ENCODE measurements at regions not wholly inside any gene's neighbourhood (a gene's known extent, or its start where the extent isn't known, plus 50 kb on each side); places are given as distances from the start of the nearest gene placed in this dataset.

DNA sequence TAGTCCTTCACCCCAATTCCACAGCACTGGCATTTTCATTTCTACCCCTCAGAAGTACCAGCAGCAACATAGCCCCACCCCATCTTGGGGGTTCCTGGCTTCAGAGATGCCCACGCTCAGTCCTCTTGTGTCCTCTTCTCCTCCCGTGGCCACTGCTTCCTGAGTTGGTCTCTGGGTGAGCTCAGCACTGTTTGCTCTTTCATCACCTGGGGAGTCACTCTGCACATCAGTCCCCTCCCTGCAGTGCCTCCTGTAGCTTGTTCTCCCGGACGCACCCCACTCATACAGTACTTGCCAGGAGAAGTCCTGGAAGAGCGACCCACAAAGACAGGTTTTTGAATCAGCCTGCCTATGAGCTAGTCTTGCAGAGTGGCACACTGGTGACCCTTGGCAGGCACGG, 63.8 kb downstream of the GSC start:
- TF ChIP-seq POLR2A (IDR thresholded peaks at IDR 0.05), result no peak
- TF ChIP-seq, protein P1, sequence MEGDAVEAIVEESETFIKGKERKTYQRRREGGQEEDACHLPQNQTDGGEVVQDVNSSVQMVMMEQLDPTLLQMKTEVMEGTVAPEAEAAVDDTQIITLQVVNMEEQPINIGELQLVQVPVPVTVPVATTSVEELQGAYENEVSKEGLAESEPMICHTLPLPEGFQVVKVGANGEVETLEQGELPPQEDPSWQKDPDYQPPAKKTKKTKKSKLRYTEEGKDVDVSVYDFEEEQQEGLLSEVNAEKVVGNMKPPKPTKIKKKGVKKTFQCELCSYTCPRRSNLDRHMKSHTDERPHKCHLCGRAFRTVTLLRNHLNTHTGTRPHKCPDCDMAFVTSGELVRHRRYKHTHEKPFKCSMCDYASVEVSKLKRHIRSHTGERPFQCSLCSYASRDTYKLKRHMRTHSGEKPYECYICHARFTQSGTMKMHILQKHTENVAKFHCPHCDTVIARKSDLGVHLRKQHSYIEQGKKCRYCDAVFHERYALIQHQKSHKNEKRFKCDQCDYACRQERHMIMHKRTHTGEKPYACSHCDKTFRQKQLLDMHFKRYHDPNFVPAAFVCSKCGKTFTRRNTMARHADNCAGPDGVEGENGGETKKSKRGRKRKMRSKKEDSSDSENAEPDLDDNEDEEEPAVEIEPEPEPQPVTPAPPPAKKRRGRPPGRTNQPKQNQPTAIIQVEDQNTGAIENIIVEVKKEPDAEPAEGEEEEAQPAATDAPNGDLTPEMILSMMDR (IDR thresholded peaks at IDR 0.05), result no peak
- H3K27ac ChIP-seq, result no peak overlapping the region
- no peaks in the 10 kb centered on the region for H3K4me1 ChIP-seq
- H3K36me3 ChIP-seq, result no peaks in the 10 kb centered on the region
- intact Hi-C loops (cut with DNase I; ENCODE audit: low total_unique reads), result no loop called here
- H3K9me3 ChIP-seq, result no peaks in the 10 kb centered on the region
- no peak for DNase-seq
- no peaks in the 10 kb centered on the region for H3K27me3 ChIP-seq
- no peak overlapping the region for H3K4me3 ChIP-seq

DNA sequence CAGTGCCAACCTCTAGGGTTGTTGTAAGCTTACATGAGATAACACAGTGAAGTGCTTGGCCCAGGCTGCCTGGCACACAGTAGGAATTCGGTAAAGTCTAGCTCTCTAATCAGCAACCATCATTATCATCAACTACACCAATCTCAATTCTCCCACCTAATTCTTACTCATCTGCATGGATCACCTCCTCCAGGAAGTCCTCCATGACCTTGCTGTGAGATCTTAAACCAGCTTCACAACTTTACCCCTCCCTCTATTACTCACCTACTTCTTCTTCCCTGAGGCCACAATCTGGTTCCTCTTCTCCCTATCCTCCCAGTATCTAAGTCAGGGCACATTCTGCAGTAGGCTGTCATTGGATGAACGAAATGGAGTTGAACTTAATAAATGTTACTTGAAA, 67.3 kb downstream of the GSC start:
- Histone ChIP-seq H3K4me1 (no peaks in the 10 kb centered on the region), H3K36me3 (no peaks in the 10 kb centered on the region), H3K9me3 (no peaks in the 10 kb centered on the region), H3K27me3 (no peaks in the 10 kb centered on the region), H3K27ac (no peak overlapping the region), H3K4me3 (no peak overlapping the region)
- no peak for TF ChIP-seq POLR2A (IDR thresholded peaks at IDR 0.05)
- TF ChIP-seq, protein P1 (IDR thresholded peaks at IDR 0.05), result no peak
- DNase-seq, result no peak
- intact Hi-C loops (cut with DNase I; ENCODE audit: low total_unique reads), result no loop called here

DNA sequence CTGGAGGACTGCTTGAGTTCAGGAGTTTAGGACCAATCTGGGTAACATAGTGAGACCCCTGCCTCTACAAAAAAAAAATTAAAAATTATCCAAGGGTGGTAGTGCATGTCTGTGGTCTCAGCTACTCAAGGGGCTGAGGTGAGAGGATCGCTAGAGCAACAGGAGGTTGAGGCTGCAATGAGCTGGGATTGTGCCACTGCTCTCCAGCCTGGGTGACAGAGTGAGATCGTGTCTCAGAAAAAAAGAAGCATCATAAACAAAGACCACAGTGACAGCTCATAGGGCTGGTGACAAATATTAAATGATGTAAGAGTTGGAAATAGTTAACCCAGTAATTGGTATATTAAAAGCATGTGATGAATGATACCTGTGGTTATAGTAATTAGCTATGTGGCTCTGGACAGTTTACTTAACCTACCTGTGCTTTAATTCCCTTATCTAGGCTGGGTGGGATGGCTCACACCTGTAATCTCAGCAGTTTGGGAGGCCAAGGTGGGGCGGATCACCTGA, 68.0 kb downstream of the GSC start:
- no peak for TF ChIP-seq POLR2A (IDR thresholded peaks at IDR 0.05)
- TF ChIP-seq, protein P1 (IDR thresholded peaks at IDR 0.05), result no peak
- no peaks in the 10 kb centered on the region for H3K4me1 ChIP-seq
- H3K27me3 ChIP-seq, result no peaks in the 10 kb centered on the region
- no peak overlapping the region for H3K27ac ChIP-seq
- intact Hi-C loops (cut with DNase I; ENCODE audit: low total_unique reads), result no loop called here
- H3K9me3 ChIP-seq, result no peaks in the 10 kb centered on the region
- no peak for DNase-seq
- H3K4me3 ChIP-seq, result no peak overlapping the region
- no peaks in the 10 kb centered on the region for H3K36me3 ChIP-seq

DNA sequence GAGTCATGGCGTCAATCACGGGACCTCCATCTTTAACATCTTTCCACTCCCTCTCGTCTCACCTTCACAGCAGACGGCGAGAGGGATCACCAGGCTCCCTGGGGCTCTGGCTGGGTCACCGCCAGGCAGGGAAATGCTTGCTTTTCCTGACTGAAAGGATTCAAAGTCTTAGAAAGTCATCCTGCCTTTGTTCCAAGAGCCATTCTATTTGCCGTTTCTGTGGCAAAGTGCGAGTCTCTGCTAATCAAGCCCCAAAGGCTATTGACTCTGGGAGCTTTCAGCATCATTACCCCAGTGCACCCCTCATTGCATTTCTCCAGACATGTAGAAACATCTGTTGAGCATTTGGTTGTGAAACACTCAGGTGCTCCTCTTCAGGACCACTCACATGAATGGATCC, 69.6 kb downstream of the GSC start:
- TF ChIP-seq, protein P1 (IDR thresholded peaks at IDR 0.05), result no peak
- TF ChIP-seq POLR2A (IDR thresholded peaks at IDR 0.05), result no peak
- Histone ChIP-seq H3K9me3 (no peaks in the 10 kb centered on the region), H3K36me3 (no peaks in the 10 kb centered on the region), H3K4me3 (no peak overlapping the region), H3K4me1 (no peaks in the 10 kb centered on the region), H3K27ac (no peak overlapping the region), H3K27me3 (no peaks in the 10 kb centered on the region)
- intact Hi-C loops (cut with DNase I; ENCODE audit: low total_unique reads), result no loop called here
- DNase-seq, result no peak

DNA sequence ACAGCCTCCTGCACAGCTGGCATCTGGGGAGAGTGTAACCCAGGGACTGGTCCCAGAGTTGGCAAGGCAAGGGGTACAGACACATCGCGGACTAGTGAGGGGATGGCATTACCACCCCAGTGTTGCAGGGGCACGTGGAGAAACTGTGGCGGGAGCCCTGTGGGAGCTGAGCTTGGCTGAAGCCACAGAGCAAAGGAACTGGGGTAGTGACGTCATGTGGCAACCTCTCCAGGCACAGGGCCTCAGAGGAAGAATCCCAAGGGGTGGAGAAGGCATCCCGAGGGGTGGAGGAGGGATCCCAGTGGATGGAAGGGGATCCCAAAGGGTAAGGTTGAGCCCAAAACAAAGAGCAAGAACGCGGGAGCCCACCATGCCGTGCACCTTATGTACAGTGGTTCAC, 70.1 kb downstream of the GSC start:
- no peaks in the 10 kb centered on the region for H3K4me1 ChIP-seq
- TF ChIP-seq POLR2A (IDR thresholded peaks at IDR 0.05), result no peak
- TF ChIP-seq, protein P1 (IDR thresholded peaks at IDR 0.05), result no peak
- no peaks in the 10 kb centered on the region for H3K27me3 ChIP-seq
- H3K9me3 ChIP-seq, result no peaks in the 10 kb centered on the region
- intact Hi-C loops (cut with DNase I; ENCODE audit: low total_unique reads), result no loop called here
- no peak overlapping the region for H3K4me3 ChIP-seq
- no peak for DNase-seq
- no peaks in the 10 kb centered on the region for H3K36me3 ChIP-seq
- H3K27ac ChIP-seq, result no peak overlapping the region
